H1 (cell line): ENCODE measurements at regions not wholly inside any gene's neighbourhood (a gene's known extent, or its start where the extent isn't known, plus 50 kb on each side); places are given as distances from the start of the nearest gene placed in this dataset.

Experiments used
- ATF2 ChIP-seq: IDR thresholded peaks from 2 replicates; pipeline ENCODE4 v1.6.1; 2012; ENCODE audit warnings: low read length, inconsistent platforms
- ATF3 ChIP-seq: IDR thresholded peaks from 2 replicates; pipeline ENCODE4 v1.6.1; 2011; ENCODE audit warnings: low read depth, mild to moderate bottlenecking, low read length; ENCODE audit not compliant: insufficient read depth
- BACH1 ChIP-seq: IDR thresholded peaks from 2 replicates; pipeline ENCODE4 v1.6.1; 2012; ENCODE audit warnings: low read length, improper control_type of control experiment
- BRCA1 ChIP-seq: IDR thresholded peaks from 2 replicates; pipeline ENCODE4 v1.6.1; 2012; ENCODE audit warnings: low read depth, low read length, improper control_type of control experiment
- CBX5 ChIP-seq: fragments of 300-800, 300-1000 bp; sonication (generic); IDR thresholded peaks from 2 replicates; pipeline ENCODE4 v1.7.1; 2016; ENCODE audit warnings: antibody characterized with exemption, low read length, low read depth
- CHD7 ChIP-seq: fragments of 300-600 bp; sonication (generic); IDR thresholded peaks from 2 replicates; pipeline ENCODE4 v1.7.1; 2012; ENCODE audit warnings: low read length, moderate library complexity, mild to moderate bottlenecking, inconsistent platforms; ENCODE audit not compliant: insufficient replicate concordance
- CREB1 ChIP-seq: IDR thresholded peaks from 2 replicates; pipeline ENCODE4 v1.6.1; 2012; ENCODE audit warnings: inconsistent platforms
- NANOG ChIP-seq: IDR thresholded peaks from 2 replicates; pipeline ENCODE4 v1.6.1; 2011; ENCODE audit warnings: low read length, low read depth, mild to moderate bottlenecking, inconsistent platforms; ENCODE audit not compliant: insufficient read depth, poor library complexity, severe bottlenecking
- PHF8 ChIP-seq: fragments of 200-600 bp; sonication (generic); conservative IDR thresholded peaks from 2 replicates; pipeline ENCODE4 v1.7.1; 2012; ENCODE audit warnings: low read depth, mild to moderate bottlenecking, inconsistent platforms, low read length, moderate library complexity
- POLR2AphosphoS5 ChIP-seq: IDR thresholded peaks from 2 replicates; pipeline ENCODE4 v1.6.1; 2011; ENCODE audit warnings: low read depth, low read length
- SIRT6 ChIP-seq: IDR thresholded peaks from one replicate; pipeline ENCODE4 v1.7.1; 2012; ENCODE audit warnings: low read length, inconsistent platforms

- TF ChIP-seq CHD7 (no peak), NANOG (no peak), BACH1 (no peak), POLR2AphosphoS5 (no peak), ATF2 (no peak), PHF8 (no peak), ATF3 (no peak), CREB1 (no peak), CBX5 (no peak), BRCA1 (no peak), SIRT6 (no peak)
Measured at GRCh38 chr10:10146604-10147003, 871.1 kb upstream of the CELF2 start (continued).
